ENCODE measurements at regions not wholly inside any gene's neighbourhood (a gene's known extent, or its start where the extent isn't known, plus 50 kb on each side); places are given as distances from the start of the nearest gene placed in this dataset.

DNA sequence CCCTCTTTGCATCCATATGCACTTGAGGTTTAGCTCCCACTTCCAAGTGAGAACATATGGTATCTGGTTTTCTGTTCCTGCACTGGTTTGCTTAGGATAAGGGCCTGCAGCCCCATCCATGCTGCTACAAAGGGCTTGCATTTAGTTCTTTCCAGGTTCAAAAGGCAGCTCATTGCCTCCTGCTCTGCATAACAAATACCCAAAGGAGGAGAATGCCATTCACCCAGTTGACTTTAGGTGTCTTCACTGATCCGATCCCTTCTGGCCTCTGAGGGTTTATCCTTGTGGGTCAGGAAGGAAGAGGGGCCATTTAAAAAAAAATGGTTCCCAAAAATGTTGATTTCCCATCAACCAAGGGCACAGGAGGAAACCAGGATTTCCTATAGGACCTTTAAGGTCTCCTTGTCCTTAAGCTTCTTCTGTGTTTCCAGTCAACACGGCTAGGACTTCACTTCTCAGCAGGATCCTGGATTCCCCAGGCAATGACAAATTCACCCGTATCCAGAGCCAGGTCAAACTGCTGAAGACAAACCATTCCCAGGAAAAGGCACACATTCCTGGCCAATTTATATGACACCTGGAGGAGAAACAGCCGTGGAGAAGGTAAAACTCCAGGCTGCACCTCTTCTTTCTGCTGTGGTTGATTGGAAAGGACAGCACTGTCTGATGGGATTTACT, 447.7 kb upstream of the CDH4 start:
- H3K4me1 Mint-ChIP-seq: no peaks in the 10 kb centered on the region
- no peak overlapping the region for H3K4me3 Mint-ChIP-seq
- no peaks in the 10 kb centered on the region for H3K36me3 Mint-ChIP-seq
- H3K27me3 Mint-ChIP-seq (ENCODE audit: low read depth in 3 of 3): peaks cover 3 to 5% (median 5%) of the 10 kb centered on the region in 3 donors
- peaks cover 0 to 7% (median 2%) of the 10 kb centered on the region in 6 donors for H3K9me3 Mint-ChIP-seq
- no peak for DNase-seq
- H3K27ac Mint-ChIP-seq: no peak overlapping the region

DNA sequence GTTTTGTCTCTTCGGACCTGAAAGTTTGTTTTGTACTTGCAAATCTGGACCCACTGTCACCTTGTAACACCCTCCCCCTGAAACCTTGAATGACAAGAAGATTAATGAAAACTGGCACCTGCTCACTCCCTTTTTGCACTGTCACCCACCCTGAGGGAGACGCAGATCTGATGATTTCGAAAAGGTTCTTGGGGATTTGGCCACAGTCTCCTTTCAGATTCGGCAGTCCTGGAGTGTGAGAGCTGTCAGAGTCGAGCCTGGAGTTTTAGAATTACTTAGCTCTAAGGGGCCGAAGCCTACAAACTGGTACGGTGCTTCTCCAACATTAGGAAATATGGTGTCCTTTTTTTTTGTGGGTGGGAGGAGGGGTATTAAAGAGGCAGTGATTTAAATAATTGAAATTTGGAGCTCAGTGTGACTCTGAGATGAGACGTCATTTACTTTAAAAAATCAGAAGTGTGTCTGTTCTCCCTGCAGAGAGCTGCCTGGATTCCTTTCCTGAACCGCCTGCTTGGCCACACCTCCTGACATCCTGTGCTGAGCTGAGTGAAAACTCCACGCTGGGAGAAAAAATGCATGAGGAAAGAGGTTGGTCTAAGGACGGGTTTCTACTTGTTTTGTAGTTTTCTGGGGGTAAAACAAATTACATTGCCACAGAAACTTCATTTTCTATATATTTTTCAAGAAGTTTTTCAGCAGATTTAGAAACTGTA, 447.0 kb upstream of the CDH4 start:
- Mint-ChIP-seq H3K27ac (no peak overlapping the region), H3K27me3 (ENCODE audit: low read depth in 3 of 3) (peaks cover 2 to 5% (median 3%) of the 10 kb centered on the region in 3 donors), H3K36me3 (no peaks in the 10 kb centered on the region), H3K4me3 (no peak overlapping the region), H3K9me3 (peaks cover 0 to 6% (median 0%) of the 10 kb centered on the region in 6 donors), H3K4me1 (no peaks in the 10 kb centered on the region)
- no peak for DNase-seq

DNA sequence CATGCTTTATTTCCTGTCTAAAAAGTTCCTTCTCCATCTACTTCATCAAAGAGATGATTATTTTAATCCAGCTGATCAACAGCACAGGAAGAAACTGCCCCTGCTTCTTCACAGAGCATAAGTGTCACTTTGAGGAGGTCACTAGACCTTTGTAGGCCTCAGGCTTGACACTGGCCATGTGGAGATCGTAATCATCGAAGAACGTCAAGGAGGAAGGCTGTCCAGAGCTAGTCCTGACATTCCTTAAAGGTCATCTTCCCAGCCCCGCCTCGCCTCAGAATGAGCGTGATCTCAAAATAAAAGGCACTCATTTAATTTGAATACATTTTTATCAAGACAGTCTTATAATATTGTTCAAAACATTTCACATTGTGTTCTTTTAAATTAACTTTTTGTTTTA, 445.7 kb upstream of the CDH4 start:
- Mint-ChIP-seq H3K4me1 (no peaks in the 10 kb centered on the region), H3K4me3 (no peak overlapping the region), H3K36me3 (no peaks in the 10 kb centered on the region), H3K27ac (no peak overlapping the region), H3K9me3 (no peaks in the 10 kb centered on the region), H3K27me3 (ENCODE audit: low read depth in 3 of 3) (peaks cover 2 to 5% (median 5%) of the 10 kb centered on the region in 3 donors)
- no peak for DNase-seq

DNA sequence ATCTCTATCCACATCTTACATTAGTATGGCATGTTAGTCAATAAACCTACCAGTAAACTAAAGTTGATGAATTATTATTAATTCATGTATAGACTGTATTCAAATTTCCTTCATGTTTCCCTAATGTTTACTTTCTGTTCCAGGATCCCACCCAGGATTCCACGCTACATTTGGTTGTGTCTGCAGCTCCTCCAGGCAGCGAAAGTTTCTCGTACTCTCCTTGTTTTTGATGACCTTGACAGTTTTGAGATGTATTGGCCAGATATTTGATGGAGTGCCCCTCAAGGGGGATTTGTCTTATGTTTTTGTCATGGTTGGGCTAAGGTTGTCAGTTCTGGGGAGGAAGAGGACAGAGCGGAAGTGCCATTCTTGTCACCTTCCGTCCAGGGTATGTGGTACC, 445.2 kb upstream of the CDH4 start:
- Mint-ChIP-seq H3K9me3 (no peaks in the 10 kb centered on the region), H3K36me3 (no peaks in the 10 kb centered on the region), H3K4me3 (no peak overlapping the region), H3K27ac (no peak overlapping the region), H3K27me3 (ENCODE audit: low read depth in 3 of 3) (peaks cover 2 to 5% (median 5%) of the 10 kb centered on the region in 3 donors), H3K4me1 (no peaks in the 10 kb centered on the region)
- no peak for DNase-seq

DNA sequence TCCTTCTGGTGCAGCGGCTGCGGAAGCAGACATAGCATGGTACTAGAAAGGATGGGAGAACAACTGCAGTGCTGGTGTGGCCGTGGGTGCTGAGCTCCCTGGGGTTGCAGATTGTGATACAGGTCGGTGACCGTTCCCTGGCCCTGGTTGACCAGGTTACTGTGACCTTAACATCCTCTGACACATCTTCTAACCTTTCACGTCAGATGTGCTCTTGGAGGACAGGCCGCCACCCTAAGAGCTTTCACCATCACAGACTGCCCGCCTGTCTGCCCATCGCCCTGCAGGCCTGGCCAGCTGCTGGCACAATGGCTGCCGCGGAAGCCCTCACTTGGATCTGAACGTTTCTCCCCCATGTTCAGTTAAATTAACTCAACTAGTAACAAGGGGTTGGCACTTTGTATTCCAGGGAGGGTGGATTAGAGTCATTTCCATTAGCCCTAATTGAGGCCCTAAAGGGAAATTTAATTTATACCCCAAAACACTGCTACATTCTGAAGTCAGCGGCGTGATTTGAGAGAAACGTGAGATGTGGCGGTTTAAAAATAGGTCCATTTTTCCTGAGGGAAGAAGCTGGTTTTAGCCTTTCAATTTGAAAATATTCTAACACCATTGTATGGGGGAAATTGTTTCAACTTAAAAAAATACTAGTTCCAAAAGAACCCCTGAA, 443.9 kb upstream of the CDH4 start:
- Mint-ChIP-seq H3K27ac (no peak overlapping the region), H3K9me3 (no peaks in the 10 kb centered on the region), H3K4me1 (no peaks in the 10 kb centered on the region), H3K4me3 (no peak overlapping the region), H3K27me3 (ENCODE audit: low read depth in 3 of 3) (peaks cover 2 to 4% (median 3%) of the 10 kb centered on the region in 3 donors), H3K36me3 (no peaks in the 10 kb centered on the region)
- DNase-seq: no peak

DNA sequence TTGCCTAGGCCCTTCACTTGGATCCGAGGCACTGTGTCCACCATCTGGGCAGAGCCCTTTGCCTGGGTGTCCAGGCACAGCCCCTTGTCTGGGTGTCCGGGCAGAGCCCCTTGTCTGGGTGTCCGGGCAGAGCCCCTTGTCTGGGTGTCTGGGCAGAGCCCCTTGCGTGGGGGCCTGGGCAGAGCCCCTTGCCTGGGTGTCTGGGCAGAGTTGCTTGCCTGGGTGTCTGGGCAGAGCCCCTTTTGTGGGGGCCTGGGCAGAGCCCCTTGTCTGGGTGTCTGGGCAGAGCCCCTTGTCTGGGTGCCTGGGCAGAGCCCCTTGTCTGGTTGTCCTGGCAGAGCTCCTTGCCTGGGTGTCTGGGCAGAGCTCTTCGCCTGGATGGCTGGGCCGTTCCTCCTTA, 443.4 kb upstream of the CDH4 start:
- no peak overlapping the region for H3K27ac Mint-ChIP-seq
- peaks cover 2 to 4% (median 2%) of the 10 kb centered on the region in 3 donors for H3K27me3 Mint-ChIP-seq (ENCODE audit: low read depth in 3 of 3)
- no peak for DNase-seq
- no peaks in the 10 kb centered on the region for H3K4me1 Mint-ChIP-seq
- H3K36me3 Mint-ChIP-seq: no peaks in the 10 kb centered on the region
- H3K4me3 Mint-ChIP-seq: no peak overlapping the region
- no peaks in the 10 kb centered on the region for H3K9me3 Mint-ChIP-seq

DNA sequence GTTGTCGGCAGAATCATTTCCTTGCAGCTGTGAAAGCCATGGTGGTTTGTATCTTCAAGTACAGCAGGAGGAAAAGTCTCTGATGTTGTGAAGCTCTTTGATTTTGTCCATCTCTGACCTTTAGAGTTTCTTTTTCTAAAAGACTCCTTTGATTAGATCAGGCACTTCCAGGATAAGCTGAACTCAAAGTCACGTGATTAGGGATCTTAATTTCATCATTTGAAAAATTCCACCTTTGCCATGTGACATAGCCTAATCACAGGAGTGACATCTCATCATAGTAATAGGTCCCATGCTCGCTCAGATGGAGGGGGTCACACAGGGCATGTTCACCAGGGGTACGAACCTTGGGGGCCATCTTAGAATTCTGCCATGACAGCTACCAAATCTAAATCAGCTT, 441.5 kb upstream of the CDH4 start:
- Mint-ChIP-seq H3K9me3 (no peaks in the 10 kb centered on the region), H3K27me3 (ENCODE audit: low read depth in 3 of 3) (peaks cover 0 to 4% (median 3%) of the 10 kb centered on the region in 3 donors), H3K36me3 (no peaks in the 10 kb centered on the region), H3K4me3 (no peak overlapping the region), H3K4me1 (no peaks in the 10 kb centered on the region), H3K27ac (no peak overlapping the region)
- no peak for DNase-seq

DNA sequence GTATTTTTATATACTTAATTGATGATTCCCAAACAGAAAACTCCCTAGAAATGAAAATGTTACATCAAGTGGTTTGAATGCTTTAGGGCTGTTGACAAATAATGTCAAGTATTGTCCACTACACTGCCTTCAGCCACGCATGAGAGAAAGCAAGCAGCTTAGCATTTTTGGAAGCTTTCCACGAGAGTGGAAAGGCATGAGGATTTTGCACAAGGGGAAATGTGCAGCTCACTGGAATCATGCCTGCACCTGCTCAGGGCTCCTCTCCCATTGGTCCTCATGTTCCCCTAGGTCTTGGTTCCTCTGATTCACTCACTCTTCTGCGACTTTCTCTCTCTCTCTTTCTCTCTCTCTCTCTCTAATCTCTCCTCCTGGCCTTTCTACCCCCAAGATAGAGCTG, 439.5 kb upstream of the CDH4 start:
- no peaks in the 10 kb centered on the region for H3K36me3 Mint-ChIP-seq
- no peak for DNase-seq
- H3K4me3 Mint-ChIP-seq: no peak overlapping the region
- H3K27ac Mint-ChIP-seq: no peak overlapping the region
- peaks cover 3 to 16% (median 4%) of the 10 kb centered on the region in 3 donors for H3K27me3 Mint-ChIP-seq (ENCODE audit: low read depth in 3 of 3)
- no peaks in the 10 kb centered on the region for H3K4me1 Mint-ChIP-seq
- no peaks in the 10 kb centered on the region for H3K9me3 Mint-ChIP-seq

DNA sequence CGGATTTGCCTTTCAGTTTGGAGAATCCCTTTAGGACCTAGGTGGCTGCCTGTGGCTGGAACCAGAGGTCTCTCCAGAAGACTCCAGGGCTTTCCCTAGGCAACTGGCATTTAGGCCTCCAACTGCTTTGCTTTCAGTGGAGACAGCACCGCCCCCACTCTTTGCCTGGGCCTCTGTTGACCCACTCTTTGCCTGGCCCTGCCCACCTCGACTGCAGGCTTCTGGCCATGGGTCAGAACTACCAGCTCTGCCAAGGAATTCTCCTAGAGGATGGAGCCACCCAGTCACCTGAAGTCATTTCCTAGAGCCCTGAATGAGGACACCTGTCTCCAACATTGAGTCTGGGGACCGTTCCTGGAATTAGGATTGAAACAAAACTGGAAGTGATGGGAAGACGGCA, 439.0 kb upstream of the CDH4 start:
- DNase-seq: no peak
- Mint-ChIP-seq H3K36me3 (no peaks in the 10 kb centered on the region), H3K9me3 (no peaks in the 10 kb centered on the region), H3K27me3 (ENCODE audit: low read depth in 3 of 3) (peaks cover 3 to 16% (median 4%) of the 10 kb centered on the region in 3 donors), H3K4me1 (no peaks in the 10 kb centered on the region), H3K27ac (no peak overlapping the region), H3K4me3 (no peak overlapping the region)

DNA sequence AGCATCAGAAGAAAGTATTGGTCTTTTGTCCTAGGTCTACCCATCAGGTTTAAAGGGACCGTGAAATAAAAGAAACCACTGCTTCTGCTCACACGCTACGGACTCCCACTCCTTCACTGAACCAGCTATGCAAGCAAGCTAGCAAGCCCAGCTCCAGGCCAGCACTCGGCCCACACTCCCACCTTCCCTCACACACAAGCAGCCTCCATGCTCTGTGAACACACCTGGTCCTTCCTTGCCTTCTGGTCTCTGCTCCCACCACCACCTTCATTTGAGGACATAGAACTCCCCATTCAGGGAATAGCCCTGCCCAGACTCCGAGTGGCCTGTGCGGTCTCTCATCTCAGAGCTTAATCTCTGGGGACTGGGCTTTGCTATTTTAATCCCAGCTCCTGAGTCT, 436.4 kb upstream of the CDH4 start:
- no peak for DNase-seq
- no peak overlapping the region for H3K4me3 Mint-ChIP-seq
- H3K4me1 Mint-ChIP-seq: peaks cover 0 to under 1% of the 10 kb centered on the region in 2 donors
- H3K27ac Mint-ChIP-seq: no peak overlapping the region
- H3K9me3 Mint-ChIP-seq: no peaks in the 10 kb centered on the region
- peaks cover 3 to 23% (median 7%) of the 10 kb centered on the region in 3 donors for H3K27me3 Mint-ChIP-seq (ENCODE audit: low read depth in 3 of 3)
- H3K36me3 Mint-ChIP-seq: no peaks in the 10 kb centered on the region

DNA sequence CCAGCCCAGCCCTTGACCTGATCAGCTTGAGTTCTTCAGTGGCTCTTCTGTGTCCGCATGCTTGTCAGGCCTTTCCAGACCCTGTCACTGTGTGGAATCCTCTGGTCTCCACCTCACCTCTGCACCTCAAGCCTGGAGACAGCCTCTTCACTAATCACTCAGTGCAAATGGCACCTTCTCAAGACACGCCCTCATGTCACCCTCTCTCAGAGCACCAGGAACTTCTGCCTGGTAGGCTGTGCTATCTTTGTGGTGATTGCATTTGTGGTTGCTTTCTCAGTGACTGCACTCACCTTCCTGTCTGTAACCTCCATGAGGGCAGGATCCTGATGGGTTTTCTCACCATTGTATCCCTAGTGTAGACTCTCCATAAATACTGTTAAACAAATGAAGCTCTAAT, 435.2 kb upstream of the CDH4 start:
- Mint-ChIP-seq H3K4me1 (peaks cover 0 to 4% of the 10 kb centered on the region in 2 donors), H3K9me3 (no peaks in the 10 kb centered on the region), H3K36me3 (no peaks in the 10 kb centered on the region)

DNA sequence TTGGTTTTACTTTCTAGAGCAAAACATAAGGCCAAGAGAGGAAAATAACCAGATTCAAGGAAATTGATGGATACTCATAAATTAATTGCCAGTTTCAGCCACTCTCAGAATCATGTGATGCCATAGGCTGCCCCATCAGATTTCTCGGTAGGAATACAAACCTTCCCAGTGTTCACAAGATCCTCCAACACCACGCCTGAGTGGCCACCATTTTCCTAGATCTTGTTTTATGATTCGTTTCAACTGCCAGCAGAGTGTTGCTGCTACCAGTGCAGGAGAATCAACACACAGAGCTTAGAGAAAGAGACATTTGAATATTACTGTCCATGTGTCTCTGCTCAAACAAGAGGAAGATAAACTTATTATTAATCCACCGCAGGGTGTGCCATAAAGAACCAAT, 434.2 kb upstream of the CDH4 start:
- DNase-seq: no peak
- Mint-ChIP-seq H3K4me3 (no peak overlapping the region), H3K27ac (no peak overlapping the region), H3K4me1 (peaks cover 0 to 4% of the 10 kb centered on the region in 2 donors), H3K27me3 (ENCODE audit: low read depth in 3 of 3) (peaks cover 3 to 21% (median 7%) of the 10 kb centered on the region in 3 donors), H3K9me3 (no peaks in the 10 kb centered on the region), H3K36me3 (no peaks in the 10 kb centered on the region)

More for the DNA sequence above, 435.2 kb upstream of the CDH4 start:
- no peak overlapping the region for H3K27ac Mint-ChIP-seq
- peaks cover 3 to 21% (median 7%) of the 10 kb centered on the region in 3 donors for H3K27me3 Mint-ChIP-seq (ENCODE audit: low read depth in 3 of 3)
- DNase-seq: no peak
- no peak overlapping the region for H3K4me3 Mint-ChIP-seq

DNA sequence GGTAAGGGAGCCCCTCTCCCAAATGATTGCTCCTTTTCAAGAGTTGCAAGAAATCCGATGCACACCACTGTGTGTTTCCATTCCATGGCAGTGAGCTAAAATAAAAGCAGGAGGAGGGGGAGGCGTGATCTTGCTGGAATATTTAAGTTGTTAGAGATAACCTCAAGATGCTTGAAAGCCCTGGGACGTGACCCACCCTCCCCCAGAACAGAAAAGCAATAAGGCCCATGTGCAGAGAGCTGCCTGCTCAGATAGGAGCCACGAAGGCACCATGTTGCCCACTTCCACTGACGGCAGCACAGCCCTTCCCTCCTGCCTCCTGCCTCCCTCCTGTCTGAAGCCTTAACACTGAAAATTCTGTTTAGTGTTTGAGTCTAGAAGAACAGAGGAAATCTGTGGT, 432.6 kb upstream of the CDH4 start:
- H3K27me3 Mint-ChIP-seq (ENCODE audit: low read depth in 3 of 3): peaks cover 3 to 23% (median 7%) of the 10 kb centered on the region in 3 donors
- H3K27ac Mint-ChIP-seq: no peak overlapping the region
- peaks cover 0 to 4% of the 10 kb centered on the region in 2 donors for H3K4me1 Mint-ChIP-seq
- no peaks in the 10 kb centered on the region for H3K9me3 Mint-ChIP-seq
- H3K4me3 Mint-ChIP-seq: no peak overlapping the region
- H3K36me3 Mint-ChIP-seq: no peaks in the 10 kb centered on the region
- no peak for DNase-seq

DNA sequence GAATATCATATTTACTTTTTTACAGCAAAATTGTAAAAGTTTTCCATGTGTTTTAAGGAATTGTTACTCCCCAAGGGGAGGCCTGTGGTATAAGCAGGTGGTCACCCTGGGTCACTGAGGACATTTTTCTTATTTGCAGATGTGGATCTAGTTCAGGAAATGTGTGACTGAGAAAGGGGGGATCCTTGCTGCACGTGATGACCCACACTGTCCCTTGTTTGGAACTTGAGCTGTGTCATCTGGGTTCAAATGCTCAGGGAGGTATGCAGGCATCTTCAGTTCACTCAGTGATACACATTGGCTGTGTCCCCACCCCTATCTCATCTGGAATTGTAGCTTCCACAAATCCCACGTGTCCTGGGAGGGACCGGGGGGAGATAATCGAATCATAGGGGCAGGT, 431.9 kb upstream of the CDH4 start:
- Mint-ChIP-seq H3K4me3 (no peak overlapping the region), H3K4me1 (peaks cover 0 to 4% of the 10 kb centered on the region in 2 donors), H3K36me3 (no peaks in the 10 kb centered on the region), H3K27ac (no peak overlapping the region), H3K27me3 (ENCODE audit: low read depth in 3 of 3) (peaks cover 3 to 23% (median 7%) of the 10 kb centered on the region in 3 donors), H3K9me3 (no peaks in the 10 kb centered on the region)
- DNase-seq: no peak

Measured in immature natural killer cell (primary cell).